HEK293 (cell line): ENCODE measurements at regions not wholly inside any gene's neighbourhood (a gene's known extent, or its start where the extent isn't known, plus 50 kb on each side); places are given as distances from the start of the nearest gene placed in this dataset.
"Not testable (repeated sequence)": the region's sequence is repeated elsewhere in the genome, so short reads cannot be mapped to it uniquely, and the experiment has no call there.

Experiments used
- ZBTB7A ChIP-seq: fragments of 450-650 bp; formaldehyde crosslinking; IDR thresholded peaks from 2 replicates; pipeline ENCODE4 v1.5.1; 2016; ENCODE audit warnings: low read depth, missing biosample characterization, missing genetic modification characterization
- ZNF121 ChIP-seq: fragments of 450-650 bp; formaldehyde crosslinking; IDR thresholded peaks from 2 replicates; pipeline ENCODE4 v1.5.1; 2016; ENCODE audit warnings: missing biosample characterization, missing genetic modification characterization
- ZNF184 ChIP-seq: fragments of 450-650 bp; IDR thresholded peaks from 2 replicates; pipeline ENCODE4 v1.5.1; 2018; ENCODE audit warnings: missing biosample characterization, mild to moderate bottlenecking, missing genetic modification characterization
- ZNF274 ChIP-seq, 2 experiments: fragments of 200-500 bp in 1 of 2; fragments of 450-650 bp in 1 of 2; sonication (Bioruptor generic) in 1 of 2; formaldehyde crosslinking in 1 of 2; IDR thresholded peaks; 2 replicates each; pipeline versions ENCODE4 v1.5.1 to v1.6.1; 2014 to 2016; ENCODE audit warnings: borderline replicate concordance in 1 of 2, inconsistent platforms in 1 of 2, low read length in 1 of 2, missing biosample characterization in 1 of 2, missing genetic modification characterization in 1 of 2
- ZNF561 ChIP-seq: fragments of 450-650 bp; IDR thresholded peaks from 2 replicates; pipeline ENCODE4 v1.5.1; 2018; ENCODE audit warnings: missing biosample characterization, missing genetic modification characterization, borderline replicate concordance
- TF ChIP-seq, protein P1 (sequence below): fragments of 450-650 bp; formaldehyde crosslinking; IDR thresholded peaks from 2 replicates; pipeline ENCODE4 v1.5.1; 2016; ENCODE audit warnings: missing biosample characterization, missing genetic modification characterization
- TF ChIP-seq, protein P2 (sequence below): fragments of 450-650 bp; formaldehyde crosslinking; IDR thresholded peaks from 2 replicates; pipeline ENCODE4 v1.5.1; 2016; ENCODE audit warnings: missing biosample characterization, missing genetic modification characterization, low read depth
- TF ChIP-seq, protein P3 (sequence below): fragments of 450-650 bp; formaldehyde crosslinking; IDR thresholded peaks from 2 replicates; pipeline ENCODE4 v1.5.1; 2016; ENCODE audit warnings: missing biosample characterization, missing genetic modification characterization
- TF ChIP-seq, protein P4 (sequence below): fragments of 450-650 bp; formaldehyde crosslinking; IDR thresholded peaks from 2 replicates; pipeline ENCODE4 v1.5.1; 2016; ENCODE audit warnings: missing biosample characterization, missing genetic modification characterization

DNA sequence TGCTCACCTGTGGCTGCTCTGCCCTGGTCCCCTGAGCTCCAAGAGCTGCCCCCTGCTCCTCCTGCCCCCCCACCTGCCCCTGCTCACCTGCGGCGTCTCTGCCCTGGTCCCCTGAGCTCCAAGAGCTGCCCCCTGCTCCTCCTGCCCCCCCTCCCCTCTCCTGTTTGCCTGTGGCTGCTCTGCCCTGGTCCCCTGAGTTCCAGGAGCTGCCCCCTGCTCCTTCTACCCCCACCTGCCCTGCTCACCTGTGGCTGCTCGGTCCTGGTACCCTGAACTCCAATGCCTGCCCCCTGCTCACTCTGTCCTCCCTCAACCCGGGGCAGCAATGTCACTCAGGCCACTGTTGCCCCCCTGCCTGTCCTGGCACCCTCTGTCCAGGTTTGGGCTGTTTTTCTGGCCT is 101.7 kb downstream of the TMEM121 start:
- TF ChIP-seq, protein P1, sequence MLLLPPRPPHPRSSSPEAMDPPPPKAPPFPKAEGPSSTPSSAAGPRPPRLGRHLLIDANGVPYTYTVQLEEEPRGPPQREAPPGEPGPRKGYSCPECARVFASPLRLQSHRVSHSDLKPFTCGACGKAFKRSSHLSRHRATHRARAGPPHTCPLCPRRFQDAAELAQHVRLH, result not testable (repeated sequence)
- TF ChIP-seq, protein P2, sequence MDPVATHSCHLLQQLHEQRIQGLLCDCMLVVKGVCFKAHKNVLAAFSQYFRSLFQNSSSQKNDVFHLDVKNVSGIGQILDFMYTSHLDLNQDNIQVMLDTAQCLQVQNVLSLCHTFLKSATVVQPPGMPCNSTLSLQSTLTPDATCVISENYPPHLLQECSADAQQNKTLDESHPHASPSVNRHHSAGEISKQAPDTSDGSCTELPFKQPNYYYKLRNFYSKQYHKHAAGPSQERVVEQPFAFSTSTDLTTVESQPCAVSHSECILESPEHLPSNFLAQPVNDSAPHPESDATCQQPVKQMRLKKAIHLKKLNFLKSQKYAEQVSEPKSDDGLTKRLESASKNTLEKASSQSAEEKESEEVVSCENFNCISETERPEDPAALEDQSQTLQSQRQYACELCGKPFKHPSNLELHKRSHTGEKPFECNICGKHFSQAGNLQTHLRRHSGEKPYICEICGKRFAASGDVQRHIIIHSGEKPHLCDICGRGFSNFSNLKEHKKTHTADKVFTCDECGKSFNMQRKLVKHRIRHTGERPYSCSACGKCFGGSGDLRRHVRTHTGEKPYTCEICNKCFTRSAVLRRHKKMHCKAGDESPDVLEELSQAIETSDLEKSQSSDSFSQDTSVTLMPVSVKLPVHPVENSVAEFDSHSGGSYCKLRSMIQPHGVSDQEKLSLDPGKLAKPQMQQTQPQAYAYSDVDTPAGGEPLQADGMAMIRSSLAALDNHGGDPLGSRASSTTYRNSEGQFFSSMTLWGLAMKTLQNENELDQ (tag by site-specific recombination), result not testable (repeated sequence)
- not testable (repeated sequence) for TF ChIP-seq ZNF274 (IDR thresholded peaks at IDR 0.05; ENCODE audit: low read length); ZNF274 (tag by site-specific recombination; IDR thresholded peaks at IDR 0.05; ENCODE audit: borderline replicate concordance); ZNF561 (tag by site-specific recombination); ZBTB7A (tag by site-specific recombination); ZNF121; ZNF184 (tag by site-specific recombination)
- TF ChIP-seq, protein P3, sequence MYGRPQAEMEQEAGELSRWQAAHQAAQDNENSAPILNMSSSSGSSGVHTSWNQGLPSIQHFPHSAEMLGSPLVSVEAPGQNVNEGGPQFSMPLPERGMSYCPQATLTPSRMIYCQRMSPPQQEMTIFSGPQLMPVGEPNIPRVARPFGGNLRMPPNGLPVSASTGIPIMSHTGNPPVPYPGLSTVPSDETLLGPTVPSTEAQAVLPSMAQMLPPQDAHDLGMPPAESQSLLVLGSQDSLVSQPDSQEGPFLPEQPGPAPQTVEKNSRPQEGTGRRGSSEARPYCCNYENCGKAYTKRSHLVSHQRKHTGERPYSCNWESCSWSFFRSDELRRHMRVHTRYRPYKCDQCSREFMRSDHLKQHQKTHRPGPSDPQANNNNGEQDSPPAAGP (tag by site-specific recombination), result not testable (repeated sequence)
- TF ChIP-seq, protein P4, sequence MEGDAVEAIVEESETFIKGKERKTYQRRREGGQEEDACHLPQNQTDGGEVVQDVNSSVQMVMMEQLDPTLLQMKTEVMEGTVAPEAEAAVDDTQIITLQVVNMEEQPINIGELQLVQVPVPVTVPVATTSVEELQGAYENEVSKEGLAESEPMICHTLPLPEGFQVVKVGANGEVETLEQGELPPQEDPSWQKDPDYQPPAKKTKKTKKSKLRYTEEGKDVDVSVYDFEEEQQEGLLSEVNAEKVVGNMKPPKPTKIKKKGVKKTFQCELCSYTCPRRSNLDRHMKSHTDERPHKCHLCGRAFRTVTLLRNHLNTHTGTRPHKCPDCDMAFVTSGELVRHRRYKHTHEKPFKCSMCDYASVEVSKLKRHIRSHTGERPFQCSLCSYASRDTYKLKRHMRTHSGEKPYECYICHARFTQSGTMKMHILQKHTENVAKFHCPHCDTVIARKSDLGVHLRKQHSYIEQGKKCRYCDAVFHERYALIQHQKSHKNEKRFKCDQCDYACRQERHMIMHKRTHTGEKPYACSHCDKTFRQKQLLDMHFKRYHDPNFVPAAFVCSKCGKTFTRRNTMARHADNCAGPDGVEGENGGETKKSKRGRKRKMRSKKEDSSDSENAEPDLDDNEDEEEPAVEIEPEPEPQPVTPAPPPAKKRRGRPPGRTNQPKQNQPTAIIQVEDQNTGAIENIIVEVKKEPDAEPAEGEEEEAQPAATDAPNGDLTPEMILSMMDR (tag by site-specific recombination), result not testable (repeated sequence)
